NCI-H1048 (cell line): ENCODE measurements at regions not wholly inside any gene's neighbourhood (a gene's known extent, or its start where the extent isn't known, plus 50 kb on each side); places are given as distances from the start of the nearest gene placed in this dataset.
"Not testable (repeated sequence)": the region's sequence is repeated elsewhere in the genome, so short reads cannot be mapped to it uniquely, and the experiment has no call there.

Source experiments
- DNase-seq: peaks from one replicate; lab custom pipeline; 2025; lab: John Stamatoyannopoulos, UW

DNA sequence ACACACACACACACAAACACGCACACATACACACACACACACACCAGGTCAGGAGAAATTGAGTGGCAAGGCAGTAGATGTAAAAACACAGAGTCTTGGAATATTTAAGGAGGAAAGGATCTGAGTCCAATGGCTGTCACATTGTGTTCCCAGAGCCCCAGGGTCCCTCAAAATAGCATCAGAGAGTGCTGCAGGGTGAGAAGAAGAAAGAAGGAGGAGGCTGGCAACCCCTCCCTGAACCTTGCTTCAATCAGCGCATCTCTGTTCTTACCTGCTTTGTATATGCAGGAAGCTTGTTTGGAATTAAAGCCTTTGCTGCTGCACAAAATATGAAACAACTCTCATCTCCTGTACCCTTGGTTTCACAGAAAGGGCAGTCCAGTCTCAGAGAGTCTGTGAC, 406.5 kb downstream of the MIAT start:
- DNase-seq = no peak

DNA sequence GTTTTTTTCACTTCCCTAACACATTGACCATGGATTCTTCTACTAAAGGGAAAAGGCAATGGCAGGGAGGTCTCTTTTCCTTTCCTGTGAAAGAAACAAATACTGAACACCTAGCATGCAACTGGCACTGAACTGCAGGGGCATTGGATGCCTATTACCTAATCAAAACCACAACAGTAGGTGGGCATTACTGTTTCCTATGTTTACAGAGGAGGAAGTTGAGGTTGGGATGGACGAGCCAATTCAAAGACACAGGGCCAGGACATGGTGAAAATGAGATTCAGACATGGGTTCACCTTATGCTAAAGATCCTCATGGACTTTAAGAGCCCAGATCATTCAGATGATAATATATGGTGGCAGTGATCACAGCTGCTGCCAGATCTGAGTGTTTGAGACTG, 407.0 kb downstream of the MIAT start:
- DNase-seq = no peak

DNA sequence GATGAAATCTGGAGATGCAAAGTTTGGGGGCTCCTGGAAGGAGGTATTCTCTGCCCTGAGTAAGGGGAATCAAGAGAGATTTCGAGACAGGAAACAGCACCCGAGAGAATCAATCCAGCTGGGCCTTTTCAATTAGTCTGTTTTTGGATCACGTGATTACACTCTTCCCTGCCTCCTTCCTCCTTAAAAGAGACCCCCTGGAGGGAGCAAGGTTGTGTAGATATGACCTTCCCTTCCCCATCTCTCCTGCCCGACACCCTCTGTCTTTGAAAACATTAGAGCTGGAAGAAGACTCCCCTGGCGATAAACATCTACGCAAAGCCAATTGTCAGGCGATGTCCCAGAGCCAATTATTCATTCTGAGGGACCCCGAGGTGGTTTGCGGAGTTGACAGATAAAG, 407.9 kb downstream of the MIAT start:
- DNase-seq = no peak

DNA sequence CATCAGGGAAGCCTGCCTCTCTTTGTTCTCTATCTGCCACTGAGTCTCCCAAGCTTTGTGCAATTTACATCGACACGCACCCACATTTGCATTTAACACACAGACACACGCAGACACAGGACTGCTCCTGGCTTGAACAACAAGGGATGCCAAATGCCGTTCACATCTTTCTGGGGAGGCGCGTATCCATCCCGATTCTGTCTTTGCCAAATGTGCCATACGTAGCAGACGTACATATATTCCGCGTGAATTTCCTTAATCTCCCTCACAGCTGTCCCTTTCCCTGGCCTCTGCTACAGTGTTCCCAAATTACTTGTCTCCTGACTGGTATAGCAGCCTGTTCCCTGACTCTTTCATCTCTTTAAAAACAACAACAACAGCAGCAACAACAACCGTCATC, 409.5 kb downstream of the MIAT start:
- DNase-seq = no peak

DNA sequence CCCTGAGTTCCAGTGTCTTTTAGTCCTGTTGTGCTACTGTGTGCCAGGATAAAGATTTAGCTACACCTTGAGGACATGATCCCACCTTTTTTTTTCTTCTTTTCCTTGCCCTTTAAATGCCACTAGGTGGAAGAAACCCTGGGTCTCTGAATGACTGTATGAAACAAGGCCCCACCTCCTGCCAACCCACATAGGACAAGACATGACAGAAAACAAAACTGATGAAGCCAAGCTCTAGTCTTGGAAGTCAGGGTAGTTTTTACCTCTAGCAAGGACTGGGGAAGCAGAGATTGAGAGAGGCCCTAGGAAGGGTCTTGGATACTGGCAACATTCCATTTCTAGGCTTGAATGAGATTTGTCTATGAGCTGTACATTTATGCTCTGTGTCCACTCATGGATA, 410.7 kb downstream of the MIAT start:
- no peak for DNase-seq

DNA sequence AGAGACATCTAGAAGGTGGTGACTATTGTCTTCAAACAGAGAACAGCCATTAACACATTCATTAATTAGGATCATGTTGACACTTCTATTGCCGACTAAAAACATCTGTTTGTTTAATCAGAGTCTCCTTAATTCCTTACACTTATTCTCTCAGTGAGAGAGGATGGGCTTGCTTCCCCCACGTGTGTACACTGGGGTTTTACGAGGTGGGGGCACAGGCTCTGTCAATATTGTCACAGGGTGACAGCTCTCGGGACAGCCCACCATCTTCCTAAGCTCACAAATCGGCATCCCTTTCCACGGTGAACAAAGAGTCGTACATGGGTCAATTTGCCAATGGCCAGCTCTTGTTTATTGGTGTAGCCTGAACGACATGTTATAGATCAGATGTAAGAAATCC, 413.2 kb downstream of the MIAT start:
- no peak for DNase-seq

DNA sequence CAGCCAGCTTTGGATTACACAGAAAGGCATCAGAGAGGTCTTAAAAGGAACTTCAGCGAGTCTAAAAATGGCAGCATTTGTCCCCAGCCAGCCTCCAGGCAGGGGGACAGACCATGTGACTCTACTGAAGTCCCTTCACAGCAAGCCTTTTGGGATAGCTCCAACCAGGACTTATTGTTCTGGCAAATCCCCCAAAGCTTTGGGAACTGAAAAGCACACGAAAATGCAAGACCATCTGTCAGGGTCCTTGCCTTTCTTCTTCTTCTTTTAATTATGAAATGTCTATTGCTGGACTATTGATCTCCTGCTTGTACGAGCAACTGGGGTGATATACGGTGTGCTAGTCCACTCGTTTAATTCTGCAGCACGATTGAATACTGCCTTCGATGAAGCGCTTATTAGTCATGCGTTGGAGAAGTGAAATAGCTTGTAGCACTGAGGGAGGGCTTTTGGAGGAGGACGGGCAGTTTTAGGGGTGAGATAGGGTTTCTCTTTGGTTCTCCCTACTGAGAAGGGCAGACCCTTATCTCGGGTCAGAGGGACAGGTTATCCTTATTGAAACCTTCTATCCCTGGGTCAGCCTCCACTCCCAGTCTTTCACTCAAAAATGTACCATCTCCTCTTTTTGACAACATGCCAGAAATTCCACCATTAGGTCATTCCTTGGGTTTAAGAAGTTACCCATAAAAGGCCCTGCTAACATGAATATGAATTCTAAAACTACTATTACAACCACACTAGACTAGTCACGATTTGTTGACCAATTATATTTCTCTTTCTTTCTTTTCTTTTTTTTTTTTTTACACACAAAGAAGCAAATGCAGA, 416.4 kb downstream of the MIAT start:
- no peak for DNase-seq

DNA sequence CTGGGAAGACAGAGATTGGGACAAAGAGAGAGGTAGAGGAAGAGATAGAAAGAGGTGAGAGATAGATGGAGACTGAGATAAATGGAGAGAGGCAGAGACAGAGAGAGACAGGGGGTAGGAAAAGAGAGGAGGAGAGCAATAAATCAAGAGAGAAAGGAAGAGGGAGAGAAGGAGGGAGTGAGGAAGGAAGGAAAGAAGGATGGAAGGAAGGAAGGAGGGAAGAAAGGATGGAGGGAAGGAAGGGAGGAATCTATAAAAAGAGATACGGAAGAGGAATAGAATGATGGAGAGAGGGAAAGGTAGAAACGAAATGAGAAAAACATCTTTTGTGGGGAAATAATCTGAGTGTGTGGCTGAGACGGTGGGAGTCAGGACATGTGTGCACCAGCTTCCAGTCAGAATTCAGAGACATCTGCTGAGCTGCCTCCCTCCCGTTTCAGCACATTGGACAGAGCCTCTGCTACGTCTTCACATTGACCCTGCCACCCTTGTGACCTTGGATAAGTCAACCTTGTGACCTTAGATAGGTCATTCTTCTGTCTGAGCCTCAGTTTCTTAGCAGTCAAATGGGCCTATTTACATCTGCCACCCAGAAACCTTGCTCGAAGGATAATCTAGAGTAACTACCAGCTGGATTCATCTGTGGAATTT, 417.8 kb downstream of the MIAT start:
- no peak for DNase-seq

DNA sequence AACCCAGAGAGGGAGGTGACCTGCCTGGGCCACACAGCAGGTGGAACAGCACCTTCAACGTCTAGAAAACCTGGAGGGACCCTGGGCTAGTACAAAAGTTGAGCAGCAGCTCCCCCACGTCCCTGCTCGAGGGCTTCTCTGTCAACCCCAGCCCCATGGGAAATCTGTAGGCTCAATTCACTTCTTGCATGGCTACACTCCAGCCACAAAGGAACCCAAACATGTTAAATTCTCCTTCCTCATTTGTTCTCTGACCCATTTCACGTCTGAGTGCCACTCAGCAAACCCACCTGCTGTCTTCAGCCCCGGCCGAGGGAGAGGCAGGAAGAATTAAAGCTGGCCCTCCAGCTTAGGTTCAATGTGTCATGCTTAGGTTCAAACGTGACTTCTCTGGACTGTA, 418.5 kb downstream of the MIAT start:
- DNase-seq = no peak

DNA sequence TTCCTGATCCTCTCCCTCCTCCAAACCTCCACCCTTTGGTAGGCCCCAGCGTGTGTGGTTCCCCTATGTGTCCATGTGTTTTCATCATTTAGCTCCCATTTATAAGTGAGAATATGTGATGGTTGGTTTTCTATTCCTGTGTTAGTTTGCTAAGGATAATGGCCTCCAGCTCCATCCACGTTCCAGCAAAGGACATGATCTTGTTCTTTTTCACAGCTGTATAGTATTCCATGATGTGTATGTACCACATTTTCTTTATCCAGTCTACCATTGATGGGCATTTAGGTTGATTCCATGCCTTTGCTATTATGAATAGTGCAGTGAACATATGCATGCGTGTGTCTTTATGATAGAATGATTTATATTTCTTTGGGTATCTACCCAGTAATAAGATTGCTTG, 420.7 kb downstream of the MIAT start:
- DNase-seq = not testable (repeated sequence)

DNA sequence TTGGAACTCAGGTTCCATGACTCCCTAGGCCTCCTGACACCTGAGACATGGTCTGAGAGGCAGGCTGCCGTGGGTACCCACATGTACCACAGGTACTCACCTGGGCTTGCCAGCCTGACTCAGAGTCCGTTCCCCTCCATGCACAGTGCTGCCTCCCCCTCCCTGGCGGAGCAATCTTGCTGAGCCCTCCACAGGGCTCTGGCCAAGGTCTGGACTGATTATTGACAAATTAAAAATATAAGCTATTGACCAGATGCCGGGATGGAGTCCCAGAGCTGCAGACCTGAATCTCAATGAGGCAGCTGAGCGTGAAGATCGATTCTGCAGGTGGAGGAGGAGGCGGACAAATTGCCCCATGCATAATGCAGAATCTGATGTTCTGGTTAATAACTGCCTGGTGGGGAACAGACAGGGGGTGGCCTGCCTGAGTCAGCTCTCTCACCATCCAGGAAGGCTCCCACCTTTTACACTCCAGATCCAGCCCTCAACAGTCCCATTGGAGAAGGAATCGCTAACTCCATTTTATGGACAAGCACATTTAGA, 422.7 kb downstream of the MIAT start:
- DNase-seq = no peak

DNA sequence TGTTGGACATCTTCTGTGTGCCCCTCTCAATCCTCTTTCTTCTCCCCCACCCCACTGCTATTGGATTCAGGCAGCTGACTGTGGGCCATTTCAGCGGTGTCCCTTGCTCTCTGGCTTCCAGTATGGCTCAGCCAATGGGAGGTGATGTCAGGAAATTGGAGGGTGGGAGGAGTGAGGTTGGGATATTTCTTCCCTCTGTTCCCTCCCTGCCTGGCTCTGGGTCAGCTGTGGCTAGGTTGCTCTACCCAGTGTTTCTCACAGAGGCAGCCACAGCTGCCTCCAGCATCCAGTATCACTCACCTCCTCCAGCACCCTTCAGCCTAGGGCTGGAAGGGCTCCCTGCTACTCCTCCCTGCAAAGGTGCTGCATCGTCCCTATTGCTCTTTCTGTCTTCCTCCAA, 423.5 kb downstream of the MIAT start:
- no peak for DNase-seq

DNA sequence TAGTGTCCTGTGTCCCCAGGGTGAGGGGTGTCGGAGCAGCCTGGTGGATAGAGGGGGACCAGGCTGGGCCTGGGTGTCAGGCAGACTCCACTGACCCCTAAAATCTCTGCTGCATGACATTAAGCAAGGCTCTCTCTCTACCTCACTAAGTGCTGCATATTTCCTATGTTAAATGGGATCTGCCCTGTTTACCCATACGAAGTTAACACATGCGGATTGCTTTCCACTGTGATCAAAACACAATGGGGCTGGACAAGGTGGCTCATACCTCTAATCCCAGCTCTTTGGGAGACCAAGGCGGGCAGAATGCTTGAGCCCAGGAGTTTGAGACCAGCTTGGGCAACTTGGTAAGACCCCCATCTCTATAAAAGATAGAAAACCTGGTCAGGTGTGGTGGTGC, 426.2 kb downstream of the MIAT start:
- no peak for DNase-seq

DNA sequence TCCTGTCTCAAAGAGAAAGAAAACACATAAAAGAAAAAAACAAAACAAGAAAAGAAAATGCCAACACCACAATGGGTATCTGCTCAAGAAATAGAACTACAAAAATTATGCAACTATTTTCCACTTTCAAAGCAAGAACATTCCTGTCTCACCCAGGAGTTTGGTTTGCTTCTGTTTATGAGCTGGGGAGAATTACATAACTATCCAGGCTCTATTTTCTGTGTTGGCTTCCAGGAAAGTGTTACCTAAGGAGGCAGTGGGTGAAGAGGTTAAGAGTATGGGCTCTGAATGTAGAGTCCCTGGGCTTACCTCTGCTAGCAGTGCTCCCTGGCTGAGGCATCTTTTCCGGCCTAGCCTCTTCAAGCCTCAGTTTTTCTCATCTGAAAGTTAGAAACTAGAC, 426.7 kb downstream of the MIAT start:
- no peak for DNase-seq

DNA sequence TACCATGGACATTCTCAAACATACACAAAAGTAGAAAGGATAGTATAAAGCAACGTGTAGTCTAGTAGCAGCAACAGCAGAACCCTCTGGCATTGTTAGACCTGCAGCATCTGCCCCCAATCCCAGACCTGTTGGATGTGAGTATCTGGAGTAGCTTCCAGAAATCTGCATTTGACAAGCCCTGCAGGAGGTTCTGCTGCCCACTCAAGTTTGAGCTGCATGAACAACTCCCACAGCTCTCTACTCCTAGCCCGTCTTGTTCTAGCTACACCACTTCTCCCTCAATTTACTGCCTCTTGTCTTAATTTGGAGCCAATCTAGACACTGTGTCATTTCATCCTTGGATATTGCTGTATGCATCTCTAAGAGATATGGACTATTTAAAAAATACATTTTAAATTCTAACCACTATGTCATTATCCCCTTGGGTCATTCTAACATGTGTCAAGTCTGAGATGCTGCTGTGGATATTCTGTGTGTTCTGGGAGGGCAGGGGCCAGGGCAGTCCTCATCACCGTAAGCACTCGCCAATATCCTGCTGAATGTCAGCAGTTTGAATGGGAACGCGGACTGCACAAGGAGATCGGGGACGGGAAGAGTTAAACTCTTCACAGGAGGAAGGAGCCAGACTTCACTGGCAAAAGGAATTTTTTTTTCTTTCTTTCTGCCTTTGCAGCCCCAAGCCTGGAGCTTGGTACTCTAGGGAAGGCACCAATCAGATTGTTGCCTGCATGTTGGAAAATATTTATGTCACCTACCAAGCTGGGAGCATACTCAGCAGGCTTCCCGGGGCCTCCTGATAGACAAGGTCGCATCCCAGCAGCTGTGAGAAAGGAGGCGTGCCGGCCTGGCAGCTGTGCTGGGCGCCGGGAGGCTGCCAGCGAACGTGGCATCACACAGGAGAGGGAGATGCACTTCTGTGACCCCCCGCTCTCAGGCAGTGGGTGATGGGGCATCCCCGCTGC, 429.0 kb downstream of the MIAT start:
- DNase-seq = no peak

DNA sequence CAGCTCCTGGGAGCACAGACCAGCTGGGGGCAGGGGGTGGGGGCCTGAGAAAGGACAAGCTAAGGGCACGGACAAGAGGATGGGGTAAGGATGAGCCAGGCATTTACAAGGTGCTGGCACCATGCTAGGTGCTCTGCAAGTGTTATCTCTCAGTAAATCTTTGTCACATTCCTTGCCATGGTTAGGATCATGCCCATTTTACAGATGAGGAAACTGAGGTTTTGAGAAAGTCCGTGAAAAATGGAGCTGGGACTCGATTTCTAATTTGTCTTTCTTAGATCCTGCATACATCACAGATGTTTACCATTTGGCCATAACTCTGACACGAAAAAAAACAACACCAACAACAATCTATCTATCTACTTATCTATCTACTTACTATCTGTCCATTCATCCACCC, 429.7 kb downstream of the MIAT start:
- DNase-seq = no peak

DNA sequence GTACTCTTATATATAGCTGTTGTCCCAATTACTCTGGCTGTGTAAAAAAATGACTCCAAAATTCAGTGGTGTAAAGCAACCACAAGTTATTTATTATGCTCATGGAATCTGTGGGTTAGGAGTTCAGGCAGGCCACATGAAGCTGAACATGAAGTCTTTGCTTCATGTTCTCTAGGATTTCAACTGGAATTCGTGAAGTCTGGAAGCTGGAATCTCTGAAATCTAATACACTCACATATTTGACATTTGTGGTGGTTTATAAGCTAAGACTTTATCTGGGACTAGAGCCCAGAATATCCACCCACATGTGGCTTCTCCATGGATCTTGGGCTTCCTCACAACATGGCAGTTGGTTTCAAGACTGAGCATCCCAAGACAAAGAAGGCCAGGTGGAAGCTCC, 430.6 kb downstream of the MIAT start:
- no peak for DNase-seq

DNA sequence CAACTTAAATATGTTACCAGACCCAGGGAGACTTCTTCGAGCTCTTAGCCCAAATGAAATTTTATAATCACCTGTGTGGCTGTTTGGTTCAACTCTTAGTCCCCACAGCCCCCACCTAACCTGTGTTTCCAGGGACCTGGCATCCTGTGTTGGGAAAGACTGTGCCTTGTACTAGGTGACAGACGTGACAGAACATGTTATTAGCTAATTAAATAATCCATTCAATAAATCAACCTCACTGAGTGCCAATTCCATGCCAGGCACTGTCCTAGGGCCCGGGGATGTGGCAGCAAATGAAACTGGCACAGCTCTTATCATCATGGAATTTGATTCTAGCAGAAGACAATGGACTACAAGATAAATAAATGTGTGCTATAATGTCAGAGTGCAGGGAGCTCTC, 431.9 kb downstream of the MIAT start:
- DNase-seq = no peak

DNA sequence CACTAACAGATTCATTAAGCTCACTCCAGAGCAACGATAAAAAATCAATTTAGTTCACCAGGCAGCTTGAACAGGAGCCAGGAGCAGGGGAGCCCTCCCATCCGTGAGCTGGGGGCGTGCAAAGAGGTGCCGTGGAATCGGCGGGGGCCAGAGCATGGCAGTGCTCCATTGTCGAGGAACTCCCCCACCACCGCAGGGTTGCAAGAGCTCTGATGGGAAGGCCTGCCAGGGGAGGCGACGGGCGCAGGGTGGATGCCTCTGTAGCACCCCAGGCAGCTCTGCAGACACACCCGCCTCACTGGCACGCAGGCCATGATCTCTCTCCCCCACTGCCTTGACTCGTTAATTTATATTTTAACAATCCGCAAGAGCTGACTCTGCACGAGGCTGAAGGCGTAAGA, 433.2 kb downstream of the MIAT start:
- DNase-seq = no peak

DNA sequence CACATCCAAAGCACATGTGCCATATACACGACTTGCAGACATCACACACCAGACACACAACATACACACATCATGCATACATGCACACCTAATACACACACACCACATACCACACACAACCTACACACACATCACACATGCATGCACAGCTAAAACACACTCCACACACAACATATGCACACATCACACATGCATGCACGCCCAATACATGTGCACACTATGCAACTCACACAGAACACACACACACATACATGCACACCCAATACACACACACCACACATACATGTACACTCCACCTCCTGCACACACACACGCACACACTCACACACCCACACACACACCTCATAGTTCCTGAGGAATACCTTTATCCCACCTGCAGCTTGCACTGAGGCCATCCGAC, 436.0 kb downstream of the MIAT start:
- DNase-seq = no peak

DNA sequence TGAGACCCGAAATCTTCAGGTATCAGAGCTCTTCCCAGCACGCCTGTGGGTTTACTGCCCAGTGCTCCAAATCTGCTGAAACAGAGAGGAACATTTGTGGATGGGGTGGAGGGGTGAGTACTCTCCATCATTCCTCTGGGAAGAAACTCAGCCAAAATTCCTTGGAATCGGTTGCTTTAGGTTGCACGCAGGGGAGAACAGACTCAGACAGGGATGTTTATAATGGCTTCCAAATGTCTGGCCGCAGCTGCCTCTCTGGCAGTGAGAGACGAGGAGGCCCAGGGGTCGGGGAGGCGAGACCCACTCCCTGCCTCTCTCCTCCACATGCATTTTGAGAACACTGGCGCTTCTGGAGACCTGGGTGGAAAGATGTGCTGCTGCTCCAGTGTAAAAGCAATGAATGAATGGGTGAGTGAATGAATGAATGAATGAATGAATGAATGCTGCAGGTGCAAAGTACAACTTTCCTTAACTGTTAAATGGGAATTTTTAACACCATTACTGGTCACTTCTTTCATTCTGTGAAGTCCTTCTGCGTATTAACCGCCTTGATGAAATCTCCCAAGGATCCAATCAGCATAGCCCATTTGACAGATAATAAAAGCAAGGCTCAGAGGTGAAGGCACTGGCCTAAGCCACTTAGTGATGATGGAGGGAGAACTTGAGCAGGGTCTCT, 437.4 kb downstream of the MIAT start:
- no peak for DNase-seq

DNA sequence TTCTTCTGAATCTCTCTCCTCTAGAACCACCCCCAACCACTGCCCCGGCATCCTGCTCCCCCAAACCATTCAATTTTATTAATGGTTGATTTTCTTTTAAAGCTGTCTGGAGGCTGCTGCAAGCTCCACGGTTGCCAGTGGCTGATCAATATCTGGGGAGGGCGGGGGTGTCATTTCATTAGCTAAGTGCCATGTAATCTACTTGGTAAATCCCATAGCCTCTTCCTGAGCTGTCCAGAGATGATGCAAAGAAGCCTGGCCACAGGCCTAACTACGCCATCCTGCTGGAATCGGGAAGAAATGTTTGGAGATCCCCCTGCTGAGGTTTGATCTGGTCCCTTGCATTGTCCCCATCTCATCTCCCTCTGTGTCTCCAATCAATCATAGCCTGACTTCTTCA, 440.1 kb downstream of the MIAT start:
- no peak for DNase-seq
